ENCODE measurements at regions not wholly inside any gene's neighbourhood (a gene's known extent, or its start where the extent isn't known, plus 50 kb on each side); places are given as distances from the start of the nearest gene placed in this dataset.

GRCh38 chr7:145183069-145183468 lies 347.2 kb upstream of the TPK1 start:
- no peaks in the 10 kb centered on the region for H3K4me1 Mint-ChIP-seq
- no peak overlapping the region for H3K27ac ChIP-seq (ENCODE audit: low read depth in 1 of 2, low read length in 2 of 2)

GRCh38 chr7:145175366-145175765 lies 339.5 kb upstream of the TPK1 start:
- WGBS (ENCODE audit: insufficient coverage) = 76% methylated on average over 2 of the region's 2 CpGs
- Histone ChIP-seq H3K4me1 (ENCODE audit: control insufficient read depth in 1 of 2, insufficient read depth in 2 of 2, low read length in 2 of 2) (no peaks in the 10 kb centered on the region), H4K20me1 (ENCODE audit: insufficient read depth, low read length) (no peaks in the 10 kb centered on the region), H3K4me3 (replicated peaks in 1 of 3; ENCODE audit: low read depth in 2 of 3, low read length in 3 of 3) (no peak overlapping the region), H3K9me3 (replicated peaks in 1 of 2; ENCODE audit: control insufficient read depth in 1 of 2, insufficient read depth in 1 of 2, low read length in 2 of 2) (no peaks in the 10 kb centered on the region), H3K4me2 (replicated peaks; ENCODE audit: extremely low read depth, low read length, poor library complexity, severe bottlenecking) (no peak overlapping the region), H3K79me2 (ENCODE audit: insufficient read depth, low read length) (no peaks in the 10 kb centered on the region), H3K27ac (ENCODE audit: low read depth in 1 of 2, low read length in 2 of 2) (no peak overlapping the region), H3K9ac (ENCODE audit: insufficient read depth, low read length, poor library complexity, severe bottlenecking) (no peak overlapping the region), H2AFZ (ENCODE audit: insufficient read depth, low read depth, low read length, poor library complexity, severe bottlenecking) (no peak overlapping the region), H3K36me3 (replicated peaks in 1 of 2; ENCODE audit: control insufficient read depth in 1 of 2, insufficient read depth in 2 of 2, low read length in 2 of 2) (no peaks in the 10 kb centered on the region), H3K27me3 (ENCODE audit: control insufficient read depth in 2 of 2, insufficient read depth in 2 of 2, low read length in 2 of 2) (no peaks in the 10 kb centered on the region)
- H3K4me1 Mint-ChIP-seq = no peaks in the 10 kb centered on the region
- TF ChIP-seq, protein P1, sequence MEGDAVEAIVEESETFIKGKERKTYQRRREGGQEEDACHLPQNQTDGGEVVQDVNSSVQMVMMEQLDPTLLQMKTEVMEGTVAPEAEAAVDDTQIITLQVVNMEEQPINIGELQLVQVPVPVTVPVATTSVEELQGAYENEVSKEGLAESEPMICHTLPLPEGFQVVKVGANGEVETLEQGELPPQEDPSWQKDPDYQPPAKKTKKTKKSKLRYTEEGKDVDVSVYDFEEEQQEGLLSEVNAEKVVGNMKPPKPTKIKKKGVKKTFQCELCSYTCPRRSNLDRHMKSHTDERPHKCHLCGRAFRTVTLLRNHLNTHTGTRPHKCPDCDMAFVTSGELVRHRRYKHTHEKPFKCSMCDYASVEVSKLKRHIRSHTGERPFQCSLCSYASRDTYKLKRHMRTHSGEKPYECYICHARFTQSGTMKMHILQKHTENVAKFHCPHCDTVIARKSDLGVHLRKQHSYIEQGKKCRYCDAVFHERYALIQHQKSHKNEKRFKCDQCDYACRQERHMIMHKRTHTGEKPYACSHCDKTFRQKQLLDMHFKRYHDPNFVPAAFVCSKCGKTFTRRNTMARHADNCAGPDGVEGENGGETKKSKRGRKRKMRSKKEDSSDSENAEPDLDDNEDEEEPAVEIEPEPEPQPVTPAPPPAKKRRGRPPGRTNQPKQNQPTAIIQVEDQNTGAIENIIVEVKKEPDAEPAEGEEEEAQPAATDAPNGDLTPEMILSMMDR (IDR thresholded peaks at IDR 0.05) = no peak
- intact Hi-C loops (cut with micrococcal nuclease) = no loop called here
- no peaks in the 10 kb centered on the region for H3K36me3 Mint-ChIP-seq
- no peak for DNase-seq
- peaks cover 0 to 4% (median 0%) of the 10 kb centered on the region in 7 donors for H3K9me3 Mint-ChIP-seq
- H3K4me3 Mint-ChIP-seq = no peak overlapping the region
- no peaks in the 10 kb centered on the region for H3K27me3 Mint-ChIP-seq (ENCODE audit: low read depth in 3 of 3)
- H3K27ac Mint-ChIP-seq = no peak overlapping the region

More at GRCh38 chr7:145183069-145183468, 347.2 kb upstream of the TPK1 start:
- Mint-ChIP-seq H3K27me3 (ENCODE audit: low read depth in 3 of 3) (no peaks in the 10 kb centered on the region), H3K4me3 (no peak overlapping the region), H3K36me3 (no peaks in the 10 kb centered on the region), H3K9me3 (peaks cover 0 to 3% (median 1%) of the 10 kb centered on the region in 7 donors), H3K27ac (no peak overlapping the region)
- intact Hi-C loops (cut with micrococcal nuclease) = no loop called here
- WGBS (ENCODE audit: insufficient coverage) = 80% methylated on average over 1 of the region's 4 CpGs
- Histone ChIP-seq H3K4me1 (ENCODE audit: control insufficient read depth in 1 of 2, insufficient read depth in 2 of 2, low read length in 2 of 2) (no peaks in the 10 kb centered on the region), H3K9me3 (replicated peaks in 1 of 2; ENCODE audit: control insufficient read depth in 1 of 2, insufficient read depth in 1 of 2, low read length in 2 of 2) (no peaks in the 10 kb centered on the region), H4K20me1 (ENCODE audit: insufficient read depth, low read length) (no peaks in the 10 kb centered on the region), H3K79me2 (ENCODE audit: insufficient read depth, low read length) (no peaks in the 10 kb centered on the region), H3K4me2 (replicated peaks; ENCODE audit: extremely low read depth, low read length, poor library complexity, severe bottlenecking) (no peak overlapping the region), H2AFZ (ENCODE audit: insufficient read depth, low read depth, low read length, poor library complexity, severe bottlenecking) (no peak overlapping the region), H3K9ac (ENCODE audit: insufficient read depth, low read length, poor library complexity, severe bottlenecking) (no peak overlapping the region), H3K27me3 (ENCODE audit: control insufficient read depth in 2 of 2, insufficient read depth in 2 of 2, low read length in 2 of 2) (no peaks in the 10 kb centered on the region), H3K36me3 (replicated peaks in 1 of 2; ENCODE audit: control insufficient read depth in 1 of 2, insufficient read depth in 2 of 2, low read length in 2 of 2) (no peaks in the 10 kb centered on the region), H3K4me3 (replicated peaks in 1 of 3; ENCODE audit: low read depth in 2 of 3, low read length in 3 of 3) (no peak overlapping the region)
- TF ChIP-seq, protein P1 (IDR thresholded peaks at IDR 0.05) = no peak
- DNase-seq = no peak
